ENCODE measurements at regions not wholly inside any gene's neighbourhood (a gene's known extent, or its start where the extent isn't known, plus 50 kb on each side); places are given as distances from the start of the nearest gene placed in this dataset.

- TF ChIP-seq, protein P1, sequence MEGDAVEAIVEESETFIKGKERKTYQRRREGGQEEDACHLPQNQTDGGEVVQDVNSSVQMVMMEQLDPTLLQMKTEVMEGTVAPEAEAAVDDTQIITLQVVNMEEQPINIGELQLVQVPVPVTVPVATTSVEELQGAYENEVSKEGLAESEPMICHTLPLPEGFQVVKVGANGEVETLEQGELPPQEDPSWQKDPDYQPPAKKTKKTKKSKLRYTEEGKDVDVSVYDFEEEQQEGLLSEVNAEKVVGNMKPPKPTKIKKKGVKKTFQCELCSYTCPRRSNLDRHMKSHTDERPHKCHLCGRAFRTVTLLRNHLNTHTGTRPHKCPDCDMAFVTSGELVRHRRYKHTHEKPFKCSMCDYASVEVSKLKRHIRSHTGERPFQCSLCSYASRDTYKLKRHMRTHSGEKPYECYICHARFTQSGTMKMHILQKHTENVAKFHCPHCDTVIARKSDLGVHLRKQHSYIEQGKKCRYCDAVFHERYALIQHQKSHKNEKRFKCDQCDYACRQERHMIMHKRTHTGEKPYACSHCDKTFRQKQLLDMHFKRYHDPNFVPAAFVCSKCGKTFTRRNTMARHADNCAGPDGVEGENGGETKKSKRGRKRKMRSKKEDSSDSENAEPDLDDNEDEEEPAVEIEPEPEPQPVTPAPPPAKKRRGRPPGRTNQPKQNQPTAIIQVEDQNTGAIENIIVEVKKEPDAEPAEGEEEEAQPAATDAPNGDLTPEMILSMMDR (conservative IDR thresholded peaks at IDR 0.05) = no peak
- H3K4me1 Mint-ChIP-seq = peaks cover 2% of the 10 kb centered on the region
- H3K4me3 ChIP-seq (ENCODE audit: low read length) = no peak overlapping the region
- no peaks in the 10 kb centered on the region for H3K36me3 ChIP-seq (ENCODE audit: control insufficient read depth, insufficient read depth, low read length)
- H3K36me3 Mint-ChIP-seq (ENCODE audit: low read depth) = no peaks in the 10 kb centered on the region
- no peak overlapping the region for H3K4me3 Mint-ChIP-seq
- no peaks in the 10 kb centered on the region for H3K27me3 Mint-ChIP-seq (ENCODE audit: insufficient read depth)
- H3K9ac ChIP-seq (ENCODE audit: extremely low read depth, low read length, poor library complexity, severe bottlenecking) = no peak overlapping the region
- H3K4me1 ChIP-seq (ENCODE audit: control insufficient read depth, insufficient read depth, low read length) = peaks cover 3% of the 10 kb centered on the region
- no peaks in the 10 kb centered on the region for H3K9me3 ChIP-seq (ENCODE audit: control insufficient read depth, low read length)
- H3K9me3 Mint-ChIP-seq = no peaks in the 10 kb centered on the region
- WGBS, 2 experiments (ENCODE audit: insufficient coverage in 1 of 2, insufficient read length in 1 of 2) = 84 to 91% methylated on average over 1 of the region's 1 CpG
- H3K27me3 ChIP-seq (ENCODE audit: control insufficient read depth, insufficient read depth, low read length, poor library complexity, severe bottlenecking) = no peaks in the 10 kb centered on the region
- no peak overlapping the region for H3K27ac Mint-ChIP-seq
- DNase-seq = no peak
- no peak overlapping the region for H3K27ac ChIP-seq (ENCODE audit: low read depth, low read length)
These were observed 1578.3 kb downstream of the EFNA5 start for GRCh38 chr5:106092455-106092854.

- no peak overlapping the region for H3K4me3 Mint-ChIP-seq
- no peaks in the 10 kb centered on the region for H3K9me3 Mint-ChIP-seq
- Histone ChIP-seq H3K4me3 (ENCODE audit: low read length) (no peak overlapping the region), H3K4me1 (ENCODE audit: control insufficient read depth, insufficient read depth, low read length) (no peaks in the 10 kb centered on the region), H3K27ac (ENCODE audit: low read depth, low read length) (no peak overlapping the region), H3K36me3 (ENCODE audit: control insufficient read depth, insufficient read depth, low read length) (no peaks in the 10 kb centered on the region), H3K27me3 (ENCODE audit: control insufficient read depth, insufficient read depth, low read length, poor library complexity, severe bottlenecking) (no peaks in the 10 kb centered on the region), H3K9ac (ENCODE audit: extremely low read depth, low read length, poor library complexity, severe bottlenecking) (no peak overlapping the region), H3K9me3 (ENCODE audit: control insufficient read depth, low read length) (no peaks in the 10 kb centered on the region)
- no peaks in the 10 kb centered on the region for H3K36me3 Mint-ChIP-seq (ENCODE audit: low read depth)
- no peaks in the 10 kb centered on the region for H3K27me3 Mint-ChIP-seq (ENCODE audit: insufficient read depth)
- no peak for DNase-seq
- H3K27ac Mint-ChIP-seq = no peak overlapping the region
- peaks cover 9% of the 10 kb centered on the region for H3K4me1 Mint-ChIP-seq
- TF ChIP-seq, protein P1 (conservative IDR thresholded peaks at IDR 0.05) = no peak
These were observed 1581.7 kb downstream of the EFNA5 start for GRCh38 chr5:106089073-106089472.

DNA sequence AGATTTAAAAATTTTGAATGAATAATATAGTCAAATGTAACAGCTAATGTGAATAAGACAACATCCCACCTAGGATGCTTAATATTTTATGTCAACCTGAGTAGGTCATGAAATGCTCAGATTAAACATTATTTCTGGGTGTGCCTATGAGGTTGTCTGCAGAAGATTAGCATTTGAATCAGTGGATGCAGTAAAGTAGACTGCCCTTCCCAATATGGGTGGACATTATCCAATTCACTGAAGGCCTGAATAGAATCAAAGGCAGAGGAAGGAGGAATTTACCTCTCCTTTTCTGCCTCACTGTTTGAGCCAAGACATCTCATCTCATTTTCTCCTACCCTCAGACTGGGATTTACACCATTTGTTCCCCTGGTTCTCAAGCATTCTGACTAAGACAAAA lies 1582.3 kb downstream of the EFNA5 start:
- peaks cover 9% of the 10 kb centered on the region for H3K4me1 Mint-ChIP-seq
- H3K27ac Mint-ChIP-seq = no peak overlapping the region

More for the DNA sequence above, 1582.3 kb downstream of the EFNA5 start:
- Histone ChIP-seq H3K4me1 (ENCODE audit: control insufficient read depth, insufficient read depth, low read length) (no peaks in the 10 kb centered on the region), H3K9me3 (ENCODE audit: control insufficient read depth, low read length) (no peaks in the 10 kb centered on the region), H3K4me3 (ENCODE audit: low read length) (no peak overlapping the region), H3K36me3 (ENCODE audit: control insufficient read depth, insufficient read depth, low read length) (no peaks in the 10 kb centered on the region), H3K9ac (ENCODE audit: extremely low read depth, low read length, poor library complexity, severe bottlenecking) (no peak overlapping the region), H3K27ac (ENCODE audit: low read depth, low read length) (no peak overlapping the region), H3K27me3 (ENCODE audit: control insufficient read depth, insufficient read depth, low read length, poor library complexity, severe bottlenecking) (no peaks in the 10 kb centered on the region)
- Mint-ChIP-seq H3K4me3 (no peak overlapping the region), H3K27me3 (ENCODE audit: insufficient read depth) (no peaks in the 10 kb centered on the region), H3K9me3 (no peaks in the 10 kb centered on the region), H3K36me3 (ENCODE audit: low read depth) (no peaks in the 10 kb centered on the region)
- TF ChIP-seq, protein P1 (conservative IDR thresholded peaks at IDR 0.05) = no peak
- DNase-seq = no peak

Data from endodermal cell (in vitro differentiated cells).